ENCODE measurements at regions not wholly inside any gene's neighbourhood (a gene's known extent, or its start where the extent isn't known, plus 50 kb on each side); places are given as distances from the start of the nearest gene placed in this dataset.
A peak's percentile ranks its signal among the peaks of the same experiment; 100 is the strongest.
"Not testable (repeated sequence)": the region's sequence is repeated elsewhere in the genome, so short reads cannot be mapped to it uniquely, and the experiment has no call there.

- H3K4me3 ChIP-seq (ENCODE audit: low read depth, low read length); in situ Hi-C loops (cut with HindIII; ENCODE audit: low sequenced_read_pairs): not testable (repeated sequence)
- peak; percentile 6 for DNase-seq (ENCODE audit: low read depth, low spot score)
Measured at GRCh38 chr2:95774322-95775192, 182.8 kb downstream of the TRIM43 start.

DNA sequence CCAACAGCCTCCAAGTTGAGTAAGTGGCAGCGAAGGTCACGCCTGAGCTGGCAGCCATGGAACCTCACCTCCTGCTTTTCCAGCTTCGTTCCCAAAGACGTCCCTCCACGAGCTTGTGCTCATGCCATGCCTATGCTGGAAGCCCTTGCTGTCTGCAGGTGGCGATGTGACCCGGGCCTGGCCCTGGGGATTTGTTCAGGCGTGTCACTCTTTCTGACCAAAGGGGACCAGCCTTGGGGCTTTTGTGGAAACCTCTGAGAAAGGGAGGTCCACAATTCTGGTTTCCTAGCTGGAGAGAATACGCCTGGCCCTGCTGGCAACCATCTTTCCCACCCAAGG is 183.4 kb downstream of the TRIM43 start:
- H3K4me3 ChIP-seq (ENCODE audit: low read depth, low read length); DNase-seq (ENCODE audit: low read depth, low spot score); in situ Hi-C loops (cut with HindIII; ENCODE audit: low sequenced_read_pairs): not testable (repeated sequence)
